NCI-H1930 (cell line): ENCODE measurements at regions not wholly inside any gene's neighbourhood (a gene's known extent, or its start where the extent isn't known, plus 50 kb on each side); places are given as distances from the start of the nearest gene placed in this dataset.

ENCODE experiments used
- DNase-seq, 2 experiments: peaks; one replicate each; lab custom pipeline; 2025; lab: John Stamatoyannopoulos, UW

GRCh38 chr21:38203229-38203628 is 53.6 kb upstream of the KCNJ15 start:
- DNase-seq = no peak

- DNase-seq = no peak
These were observed 50.9 kb upstream of the KCNJ15 start for GRCh38 chr21:38205940-38206339.

- DNase-seq = no peak
These were observed 50.1 kb upstream of the KCNJ15 start for GRCh38 chr21:38206646-38207045.
